H9 (cell line): ENCODE measurements at regions not wholly inside any gene's neighbourhood (a gene's known extent, or its start where the extent isn't known, plus 50 kb on each side); places are given as distances from the start of the nearest gene placed in this dataset.
"Not testable (repeated sequence)": the region's sequence is repeated elsewhere in the genome, so short reads cannot be mapped to it uniquely, and the experiment has no call there.

ENCODE experiments used
- DNase-seq: peaks from one replicate; pipeline ENCODE4 v3.0.0-alpha.2; 2017
- H2AFZ ChIP-seq: one replicate; pipeline ENCODE4 v1.6.1; 2013; ENCODE audit warnings: mild to moderate bottlenecking, low read length, control low read depth, moderate library complexity
- H2AK5ac ChIP-seq: 2 replicates; pipeline ENCODE4 v1.6.1; 2013; ENCODE audit warnings: low read length, control low read depth, mixed read lengths; ENCODE audit not compliant: insufficient read length
- H2BK120ac ChIP-seq: one replicate; pipeline ENCODE4 v1.6.1; 2013; ENCODE audit warnings: low read depth, mild to moderate bottlenecking, low read length, control low read depth, inconsistent platforms; ENCODE audit not compliant: poor library complexity, severe bottlenecking
- H2BK12ac ChIP-seq: 2 replicates; pipeline ENCODE4 v1.6.1; 2013; ENCODE audit warnings: low read length, control low read depth, mixed read lengths, low read depth; ENCODE audit not compliant: insufficient read length
- H2BK15ac ChIP-seq: 2 replicates; pipeline ENCODE4 v1.6.1; 2013; ENCODE audit warnings: low read depth, low read length, control low read depth
- H2BK20ac ChIP-seq: one replicate; pipeline ENCODE4 v1.6.1; 2013; ENCODE audit warnings: low read depth, mild to moderate bottlenecking, low read length, control low read depth, inconsistent platforms; ENCODE audit not compliant: poor library complexity, severe bottlenecking
- H2BK5ac ChIP-seq: 2 replicates; pipeline ENCODE4 v1.6.1; 2013; ENCODE audit warnings: low read length, control low read depth, mixed read lengths; ENCODE audit not compliant: insufficient read length
- H3K14ac ChIP-seq: 2 replicates; pipeline ENCODE4 v1.6.1; 2013; ENCODE audit warnings: low read length, control low read depth; ENCODE audit not compliant: insufficient read depth
- H3K18ac ChIP-seq: 2 replicates; pipeline ENCODE4 v1.6.1; 2013; ENCODE audit warnings: low read depth, mild to moderate bottlenecking, mixed read lengths, low read length, control low read depth; ENCODE audit not compliant: insufficient read length
- H3K23ac ChIP-seq: 2 replicates; pipeline ENCODE4 v1.6.1; 2013; ENCODE audit warnings: low read length, control low read depth, mixed read lengths, low read depth; ENCODE audit not compliant: insufficient read length
- H3K23me2 ChIP-seq: 2 replicates; pipeline ENCODE4 v1.6.1; 2013; ENCODE audit warnings: low read depth, mild to moderate bottlenecking, mixed read lengths, low read length, control low read depth; ENCODE audit not compliant: insufficient read length, poor library complexity, severe bottlenecking
- H3K27ac ChIP-seq: 2 replicates; pipeline ENCODE4 v1.5.1; 2013; ENCODE audit warnings: low read length, control low read depth, mixed read lengths, low read depth; ENCODE audit not compliant: insufficient read length
- H3K27me3 ChIP-seq: 2 replicates; pipeline ENCODE4 v1.6.1; 2013; ENCODE audit warnings: low read length, control low read depth, inconsistent platforms; ENCODE audit not compliant: insufficient read depth
- H3K4ac ChIP-seq: 2 replicates; pipeline ENCODE4 v1.6.1; 2013; ENCODE audit warnings: low read depth, mild to moderate bottlenecking, control low read depth, inconsistent platforms, low read length, moderate library complexity
- H3K4me1 ChIP-seq: 2 replicates; pipeline ENCODE4 v1.6.1; 2013; ENCODE audit warnings: low read length, control low read depth, inconsistent platforms; ENCODE audit not compliant: insufficient read depth
- H3K4me2 ChIP-seq: 2 replicates; pipeline ENCODE4 v1.6.1; 2013; ENCODE audit warnings: low read length, control low read depth, mixed read lengths; ENCODE audit not compliant: insufficient read length, insufficient read depth
- H3K56ac ChIP-seq: 2 replicates; pipeline ENCODE4 v1.6.1; 2013; ENCODE audit warnings: low read depth, mild to moderate bottlenecking, mixed read lengths, low read length, control low read depth; ENCODE audit not compliant: insufficient read length
- H3K79me1 ChIP-seq: 2 replicates; pipeline ENCODE4 v1.6.1; 2013; ENCODE audit warnings: low read depth, mild to moderate bottlenecking, moderate library complexity, low read length, control low read depth, inconsistent platforms; ENCODE audit not compliant: insufficient read depth, poor library complexity, severe bottlenecking
- H3K79me2 ChIP-seq: 2 replicates; pipeline ENCODE4 v1.6.1; 2013; ENCODE audit warnings: low read length, control low read depth, inconsistent platforms; ENCODE audit not compliant: insufficient read depth
- H3K9ac ChIP-seq: 2 replicates; pipeline ENCODE4 v1.6.1; 2013; ENCODE audit warnings: low read length, control low read depth, mixed read lengths; ENCODE audit not compliant: insufficient read length; ENCODE audit errors: extremely low read depth
- H3K9me3 ChIP-seq: one replicate; pipeline ENCODE4 v1.6.1; 2013; ENCODE audit warnings: low read depth, low read length, inconsistent platforms; ENCODE audit not compliant: control insufficient read depth
- H3T11ph ChIP-seq: one replicate; pipeline ENCODE4 v1.6.1; 2013; ENCODE audit warnings: mild to moderate bottlenecking, low read length, control low read depth, inconsistent platforms
- H4K20me1 ChIP-seq: one replicate; pipeline ENCODE4 v1.6.1; 2013; ENCODE audit not compliant: control insufficient read depth, insufficient read length, insufficient read depth
- H4K5ac ChIP-seq: 2 replicates; pipeline ENCODE4 v1.6.1; 2013; ENCODE audit warnings: low read depth, mild to moderate bottlenecking, mixed read lengths, low read length, control low read depth; ENCODE audit not compliant: insufficient read length
- H4K8ac ChIP-seq: replicated peaks from 2 replicates; pipeline ENCODE4 v1.6.1; 2013; ENCODE audit warnings: low read length, control low read depth, mixed read lengths, low read depth; ENCODE audit not compliant: insufficient read length
- H4K91ac ChIP-seq: 2 replicates; pipeline ENCODE4 v1.6.1; 2013; ENCODE audit warnings: low read depth, mild to moderate bottlenecking, moderate library complexity, mixed read lengths, low read length, control low read depth; ENCODE audit not compliant: insufficient read length
- H3K27ac Mint-ChIP-seq, 3 experiments: 2 replicates in 2 of 3; 3 replicates in 1 of 3; pipeline ENCODE4 v1.8.0; 2020 to 2021; ENCODE audit warnings: mixed read lengths in 3 of 3, mild to moderate bottlenecking in 1 of 3, moderate library complexity in 1 of 3
- H3K27me3 Mint-ChIP-seq: 2 replicates; pipeline ENCODE4 v1.8.0; 2021; ENCODE audit warnings: low read depth, mild to moderate bottlenecking, moderate library complexity, mixed read lengths
- H3K36me3 Mint-ChIP-seq, 3 experiments: 2 replicates in 2 of 3; 3 replicates in 1 of 3; pipeline ENCODE4 v1.8.0; 2020 to 2021; ENCODE audit warnings: low read depth in 3 of 3, mixed read lengths in 3 of 3; ENCODE audit not compliant: insufficient read depth in 1 of 3
- H3K4me1 Mint-ChIP-seq, 2 experiments: 2 replicates each; pipeline ENCODE4 v1.8.0; 2020; ENCODE audit warnings: mixed read lengths in 2 of 2
- H3K4me3 Mint-ChIP-seq, 2 experiments: 2 replicates in 1 of 2; 3 replicates in 1 of 2; pipeline ENCODE4 v1.8.0; 2020 to 2021; ENCODE audit warnings: mild to moderate bottlenecking in 2 of 2, mixed read lengths in 2 of 2, moderate library complexity in 1 of 2
- H3K9me3 Mint-ChIP-seq, 2 experiments: 2 replicates in 1 of 2; 3 replicates in 1 of 2; pipeline ENCODE4 v1.8.0; 2020; ENCODE audit warnings: mild to moderate bottlenecking in 2 of 2, mixed read lengths in 2 of 2, moderate library complexity in 1 of 2
- WGBS: extraction: QIAGEN DNeasy Blood & Tissue Kit; methylation state at CpG from one replicate; pipeline ENCODE4 v1.1.7; 2013; ENCODE audit warnings: missing lambda C conversion rate, low lambda C conversion rate, mixed read lengths; ENCODE audit not compliant: insufficient read length; ENCODE audit errors: extremely low coverage; 5-methylcytosine and 5-hydroxymethylcytosine counted together

DNA sequence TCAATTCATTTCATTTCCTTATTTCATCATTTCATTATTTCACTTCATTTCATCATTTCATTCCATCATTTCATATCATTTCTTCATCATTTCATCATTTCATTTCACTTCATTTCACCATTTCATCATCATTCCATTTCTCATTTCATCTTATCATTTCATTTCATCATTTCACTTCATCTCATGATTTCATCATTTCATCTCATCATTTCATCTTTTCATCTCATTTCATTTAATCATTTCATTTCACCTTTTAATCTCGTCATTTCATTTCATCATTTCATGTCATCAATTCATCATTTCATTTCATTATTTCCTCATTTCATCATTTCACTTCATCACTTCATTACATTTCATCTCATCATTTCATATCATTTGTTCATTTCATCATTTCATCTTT is 177.4 kb downstream of the ZNF92 start:
- H3K27ac ChIP-seq, H3K4me1 ChIP-seq, H3K27ac Mint-ChIP-seq, H4K8ac ChIP-seq, H3K23ac ChIP-seq, H3K18ac ChIP-seq, H2AFZ ChIP-seq, H3K14ac ChIP-seq, H3T11ph ChIP-seq, H2BK15ac ChIP-seq, H3K4me1 Mint-ChIP-seq, H3K79me1 ChIP-seq, H2BK20ac ChIP-seq, H2BK12ac ChIP-seq, H3K56ac ChIP-seq, H4K20me1 ChIP-seq, H4K91ac ChIP-seq, H3K4me3 Mint-ChIP-seq, H2BK5ac ChIP-seq, H2BK120ac ChIP-seq, H4K5ac ChIP-seq, H3K23me2 ChIP-seq, H3K4ac ChIP-seq, H2AK5ac ChIP-seq, H3K79me2 ChIP-seq, DNase-seq, H3K36me3 Mint-ChIP-seq, H3K27me3 ChIP-seq, H3K9me3 ChIP-seq, H3K27me3 Mint-ChIP-seq, H3K4me2 ChIP-seq, H3K9ac ChIP-seq, H3K9me3 Mint-ChIP-seq: not testable (repeated sequence)
- WGBS, result 100% methylated on average over 1 of the region's 1 CpG

DNA sequence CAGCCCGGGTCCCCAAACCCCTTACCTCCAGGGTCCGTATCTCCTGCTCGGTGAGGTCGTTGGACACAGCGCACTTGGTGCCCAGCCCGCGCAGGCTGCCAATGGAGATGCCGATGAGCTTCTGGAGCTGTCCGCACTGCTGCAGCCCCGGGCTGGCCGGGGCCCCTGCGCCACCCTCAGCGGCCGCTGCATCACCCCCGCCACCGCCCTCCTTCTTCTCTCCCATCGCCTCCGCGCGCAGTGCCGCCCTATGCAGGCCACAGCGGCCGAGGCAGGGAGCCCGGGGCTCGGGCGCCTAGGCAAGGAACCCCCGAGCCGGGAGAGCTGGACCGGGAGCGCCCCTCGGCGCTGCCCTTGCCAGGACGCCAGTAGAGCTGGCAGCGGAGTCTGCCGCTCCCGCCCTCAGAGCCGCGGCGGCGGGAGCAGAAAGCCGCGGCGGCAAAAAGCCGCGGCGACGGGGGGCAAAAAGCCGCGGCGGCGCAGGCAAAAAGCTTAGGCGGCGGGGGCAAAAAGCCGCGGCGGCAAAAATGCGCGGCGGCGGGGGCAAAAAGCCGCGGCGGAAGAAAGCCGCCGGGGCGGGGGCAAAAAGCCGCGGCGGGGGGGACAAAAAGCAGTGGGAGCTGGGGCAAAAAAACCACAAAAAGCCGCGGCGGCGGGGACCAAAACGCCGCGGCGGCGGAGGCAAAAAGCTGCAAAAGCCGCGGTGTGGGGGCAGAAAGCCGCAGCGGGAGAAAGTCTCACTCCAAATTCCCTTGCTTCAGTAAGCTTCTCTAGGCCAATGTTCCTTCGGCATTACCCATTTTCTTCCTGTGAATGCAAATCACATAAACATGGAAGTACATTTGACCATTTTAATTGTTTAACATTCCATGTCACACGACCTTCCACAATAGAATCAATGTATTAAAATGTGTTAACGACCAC is 181.2 kb downstream of the ZNF92 start:
- H3K4me2 ChIP-seq, H3K27me3 ChIP-seq, DNase-seq, H3K79me1 ChIP-seq, H3K27ac Mint-ChIP-seq, H3K27me3 Mint-ChIP-seq, H3K4me3 Mint-ChIP-seq, H4K5ac ChIP-seq, H4K91ac ChIP-seq, H3K27ac ChIP-seq, H3K18ac ChIP-seq, H3K79me2 ChIP-seq, H2BK5ac ChIP-seq, H2AK5ac ChIP-seq, H2AFZ ChIP-seq, H2BK20ac ChIP-seq, H3K56ac ChIP-seq, H4K20me1 ChIP-seq, H3K4me1 Mint-ChIP-seq, H3T11ph ChIP-seq, H3K9me3 Mint-ChIP-seq, H3K23me2 ChIP-seq, H4K8ac ChIP-seq, H3K23ac ChIP-seq, H2BK12ac ChIP-seq, H3K4ac ChIP-seq, H3K9me3 ChIP-seq, H3K36me3 Mint-ChIP-seq, H2BK15ac ChIP-seq, H3K9ac ChIP-seq, H2BK120ac ChIP-seq, H3K14ac ChIP-seq, H3K4me1 ChIP-seq: not testable (repeated sequence)
- WGBS, result no CpG with 5 or more reads among the region's 85 CpGs
